HG02610 (cell line): ENCODE measurements at regions not wholly inside any gene's neighbourhood (a gene's known extent, or its start where the extent isn't known, plus 50 kb on each side); places are given as distances from the start of the nearest gene placed in this dataset.

Source experiments
- ATAC-seq: cut with Tn5 transposase; IDR thresholded peaks from one replicate; pipeline ENCODE4 v1.9.1; 2021; ENCODE audit warnings: mild to moderate bottlenecking, moderate library complexity; ENCODE audit not compliant: unreplicated experiment

DNA sequence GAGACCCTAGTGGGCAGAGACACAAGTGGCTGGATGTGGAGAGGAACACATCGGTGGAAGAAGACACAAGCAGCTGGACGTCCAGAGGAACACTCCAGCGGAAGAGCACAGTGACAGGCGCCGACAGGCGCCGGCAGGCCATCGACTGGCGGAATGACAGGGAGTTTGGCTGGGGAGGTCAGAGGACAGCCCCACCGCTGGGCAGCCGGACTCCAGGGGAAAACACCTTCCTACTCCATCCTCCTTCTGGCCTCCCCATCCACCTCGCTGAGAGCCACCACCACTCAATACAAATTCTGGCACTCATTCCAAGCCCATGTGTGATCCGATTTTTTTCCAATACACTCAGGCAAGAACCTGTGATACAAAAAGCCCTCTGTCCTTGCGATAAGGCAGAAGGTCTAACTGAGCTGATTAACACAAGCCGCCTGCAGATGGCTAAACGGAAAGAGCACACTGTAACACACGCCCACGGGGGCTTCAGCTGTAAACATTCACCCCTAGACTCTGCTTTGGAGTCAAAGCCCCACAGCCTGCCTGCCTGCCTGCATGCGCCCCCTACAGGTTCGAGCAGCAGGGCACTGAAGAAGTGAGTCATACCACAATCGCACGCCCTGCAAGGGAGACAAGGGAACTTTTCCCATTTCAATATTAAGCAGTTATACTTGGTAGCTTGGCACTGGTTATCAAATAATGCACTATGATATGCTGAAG, 50.2 kb upstream of the LRP1B start:
- no peak for ATAC-seq
